Type B pancreatic cell (in vitro differentiated cells): ENCODE measurements at regions not wholly inside any gene's neighbourhood (a gene's known extent, or its start where the extent isn't known, plus 50 kb on each side); places are given as distances from the start of the nearest gene placed in this dataset.

ENCODE experiments used
- DNase-seq: peaks from one replicate; pipeline ENCODE4 v3.0.0; 2021; ENCODE audit warnings: mixed read lengths; ENCODE audit not compliant: unreplicated experiment; ENCODE audit errors: extremely low spot score
- H3K27ac Mint-ChIP-seq: 2 replicates; pipeline ENCODE4 v1.8.0; 2021; ENCODE audit warnings: mild to moderate bottlenecking, mixed read lengths
- H3K27me3 Mint-ChIP-seq: 2 replicates; pipeline ENCODE4 v1.8.0; 2021; ENCODE audit warnings: mixed read lengths
- H3K36me3 Mint-ChIP-seq: 2 replicates; pipeline ENCODE4 v1.8.0; 2021; ENCODE audit warnings: mixed read lengths
- H3K4me1 Mint-ChIP-seq: one replicate; pipeline ENCODE4 v1.8.0; 2021; ENCODE audit warnings: mixed read lengths; ENCODE audit not compliant: unreplicated experiment
- H3K4me3 Mint-ChIP-seq: 2 replicates; pipeline ENCODE4 v1.8.0; 2021; ENCODE audit warnings: mild to moderate bottlenecking, mixed read lengths
- H3K9me3 Mint-ChIP-seq: 2 replicates; pipeline ENCODE4 v1.8.0; 2021; ENCODE audit warnings: mixed read lengths
- CTCF ChIP-seq: fragments of 200-600 bp; sonication (generic); conservative IDR thresholded peaks from 2 replicates; pipeline ENCODE4 v1.5.0; 2021; ENCODE audit warnings: antibody characterized with exemption, mild to moderate bottlenecking

GRCh38 chr2:120804459-120804858 lies 68.8 kb downstream of the GLI2 start:
- H3K4me1 Mint-ChIP-seq, result peaks cover 25% of the 10 kb centered on the region
- H3K27me3 Mint-ChIP-seq, result no peaks in the 10 kb centered on the region
- no peak for TF ChIP-seq CTCF
- H3K4me3 Mint-ChIP-seq, result no peak overlapping the region
- peaks cover 6% of the 10 kb centered on the region for H3K36me3 Mint-ChIP-seq
- no peaks in the 10 kb centered on the region for H3K9me3 Mint-ChIP-seq
- H3K27ac Mint-ChIP-seq, result no peak overlapping the region
- no peak for DNase-seq

GRCh38 chr2:120805011-120805410 lies 69.3 kb downstream of the GLI2 start:
- no peak for DNase-seq
- Mint-ChIP-seq H3K9me3 (no peaks in the 10 kb centered on the region), H3K4me1 (peaks cover 25% of the 10 kb centered on the region), H3K36me3 (peaks cover 6% of the 10 kb centered on the region), H3K27me3 (no peaks in the 10 kb centered on the region), H3K27ac (no peak overlapping the region), H3K4me3 (no peak overlapping the region)
- no peak for TF ChIP-seq CTCF

DNA sequence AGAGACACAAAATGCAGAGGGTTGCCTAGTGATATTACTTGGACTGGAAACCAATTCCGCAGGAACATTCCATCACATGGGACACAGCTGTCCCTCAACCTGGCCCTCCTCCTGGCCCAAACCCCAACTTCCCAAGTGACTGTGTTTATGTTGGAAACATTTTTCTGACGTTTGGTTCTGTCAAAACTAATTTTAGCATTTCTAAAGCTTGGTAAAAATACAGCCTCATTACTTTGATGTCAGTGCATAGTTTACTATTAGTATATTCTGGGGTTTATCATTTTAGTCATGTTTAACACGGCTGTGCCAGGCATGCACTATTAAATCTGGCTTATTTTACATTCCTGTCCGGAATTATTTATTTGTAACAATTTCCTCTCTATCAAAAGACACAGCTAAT lies 69.9 kb downstream of the GLI2 start:
- Mint-ChIP-seq H3K4me3 (no peak overlapping the region), H3K4me1 (peaks cover 25% of the 10 kb centered on the region), H3K9me3 (no peaks in the 10 kb centered on the region), H3K27me3 (no peaks in the 10 kb centered on the region), H3K27ac (no peak overlapping the region), H3K36me3 (peaks cover 6% of the 10 kb centered on the region)
- TF ChIP-seq CTCF, result no peak
- no peak for DNase-seq

- H3K27me3 Mint-ChIP-seq, result no peaks in the 10 kb centered on the region
- H3K27ac Mint-ChIP-seq, result no peak overlapping the region
- peaks cover 6% of the 10 kb centered on the region for H3K36me3 Mint-ChIP-seq
- H3K9me3 Mint-ChIP-seq, result no peaks in the 10 kb centered on the region
- no peak for DNase-seq
- H3K4me3 Mint-ChIP-seq, result no peak overlapping the region
- no peak for TF ChIP-seq CTCF
- peaks cover 15% of the 10 kb centered on the region for H3K4me1 Mint-ChIP-seq
Measured at GRCh38 chr2:120807751-120808150, 72.1 kb downstream of the GLI2 start.

DNA sequence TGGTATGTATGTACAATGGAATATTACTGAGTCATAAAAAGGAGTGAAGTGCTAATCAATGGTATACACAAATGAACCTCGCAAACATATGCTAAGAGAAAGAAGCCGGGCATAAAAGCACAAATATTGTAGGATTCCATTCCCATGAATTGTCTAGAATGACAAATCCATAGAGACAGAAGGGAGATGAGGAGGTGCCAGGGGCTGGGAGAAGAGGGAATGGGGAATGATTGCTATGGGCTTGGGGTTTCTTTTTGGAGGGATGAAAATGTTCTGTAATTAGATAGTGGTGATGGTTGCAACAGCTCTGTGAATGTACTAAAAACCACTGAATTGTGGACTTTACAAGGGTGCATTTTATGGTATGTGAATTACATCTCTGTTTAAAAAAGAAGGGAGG lies 73.5 kb downstream of the GLI2 start:
- Mint-ChIP-seq H3K27me3 (peaks cover 4% of the 10 kb centered on the region), H3K4me3 (no peak overlapping the region), H3K36me3 (peaks cover 9% of the 10 kb centered on the region), H3K27ac (no peak overlapping the region), H3K4me1 (peaks cover 7% of the 10 kb centered on the region), H3K9me3 (no peaks in the 10 kb centered on the region)
- TF ChIP-seq CTCF, result no peak
- DNase-seq, result no peak
